ENCODE measurements at regions not wholly inside any gene's neighbourhood (a gene's known extent, or its start where the extent isn't known, plus 50 kb on each side); places are given as distances from the start of the nearest gene placed in this dataset.
"Not testable (repeated sequence)": the region's sequence is repeated elsewhere in the genome, so short reads cannot be mapped to it uniquely, and the experiment has no call there.

DNA sequence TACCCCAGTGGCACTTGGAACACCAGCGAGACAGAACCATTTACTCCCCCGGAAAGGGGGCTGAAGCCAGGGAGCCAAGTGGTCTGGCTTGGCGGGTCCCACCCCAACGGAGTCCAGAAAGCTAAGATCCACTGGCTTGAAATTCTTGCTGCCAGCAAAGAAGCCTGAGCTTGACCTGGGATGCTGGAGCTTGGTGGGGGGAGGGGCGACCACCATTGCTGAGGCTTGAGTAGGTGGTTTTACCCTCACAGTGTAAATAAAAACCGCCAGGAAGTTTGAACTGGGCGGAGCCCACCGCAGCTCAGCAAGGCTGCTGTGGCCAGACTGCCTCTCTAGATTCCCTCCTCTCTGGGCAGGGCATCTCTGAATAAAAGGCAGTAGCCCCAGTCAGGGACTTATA lies 62.8 kb downstream of the RPS24 start:
- POLR2A ChIA-PET; DNase-seq (ENCODE audit: extremely low spot score); CTCF ChIA-PET: not testable (repeated sequence)

DNA sequence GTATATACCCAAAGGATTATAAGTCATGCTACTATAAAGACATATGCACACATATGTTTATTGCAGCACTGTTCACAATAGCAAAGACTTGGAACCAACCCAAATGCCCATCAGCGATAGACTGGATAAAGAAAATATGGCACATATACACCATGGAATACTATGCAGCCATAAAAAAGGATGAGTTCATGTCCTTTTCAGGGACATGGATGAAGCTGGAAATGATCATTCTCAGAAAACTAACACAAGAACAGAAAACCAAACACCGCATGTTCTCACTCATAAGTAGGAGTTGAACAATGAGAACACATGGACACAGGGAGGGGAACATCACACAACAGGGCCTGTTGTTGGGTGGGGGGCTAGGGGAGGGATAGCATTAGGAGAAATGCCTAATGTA lies 68.9 kb downstream of the RPS24 start:
- DNase-seq (ENCODE audit: extremely low spot score); CTCF ChIA-PET; POLR2A ChIA-PET: not testable (repeated sequence)

DNA sequence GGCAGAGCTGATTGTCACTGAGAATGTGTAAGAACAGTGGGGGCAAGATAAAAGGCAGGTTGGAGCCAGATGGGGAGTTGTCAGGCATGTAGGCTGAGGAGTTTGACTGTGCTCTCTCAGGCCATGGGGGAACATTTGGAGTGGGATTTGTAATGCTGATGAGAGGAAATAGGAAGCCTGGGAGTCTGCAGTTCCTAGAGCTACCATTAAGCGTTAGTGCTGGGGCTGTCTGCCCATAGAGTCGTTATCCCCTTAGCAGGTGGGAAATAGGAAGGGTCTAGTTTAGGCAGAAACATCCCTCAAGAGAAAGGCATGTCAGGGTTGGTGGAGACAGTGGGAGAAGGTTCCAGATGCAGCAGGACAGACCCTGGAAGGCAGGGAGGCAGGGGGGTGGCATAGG lies 75.5 kb downstream of the RPS24 start:
- ChIA-PET CTCF (no interaction called here), POLR2A (no interaction called here)
- DNase-seq (ENCODE audit: extremely low spot score) = no peak
- TF ChIP-seq, protein P1, sequence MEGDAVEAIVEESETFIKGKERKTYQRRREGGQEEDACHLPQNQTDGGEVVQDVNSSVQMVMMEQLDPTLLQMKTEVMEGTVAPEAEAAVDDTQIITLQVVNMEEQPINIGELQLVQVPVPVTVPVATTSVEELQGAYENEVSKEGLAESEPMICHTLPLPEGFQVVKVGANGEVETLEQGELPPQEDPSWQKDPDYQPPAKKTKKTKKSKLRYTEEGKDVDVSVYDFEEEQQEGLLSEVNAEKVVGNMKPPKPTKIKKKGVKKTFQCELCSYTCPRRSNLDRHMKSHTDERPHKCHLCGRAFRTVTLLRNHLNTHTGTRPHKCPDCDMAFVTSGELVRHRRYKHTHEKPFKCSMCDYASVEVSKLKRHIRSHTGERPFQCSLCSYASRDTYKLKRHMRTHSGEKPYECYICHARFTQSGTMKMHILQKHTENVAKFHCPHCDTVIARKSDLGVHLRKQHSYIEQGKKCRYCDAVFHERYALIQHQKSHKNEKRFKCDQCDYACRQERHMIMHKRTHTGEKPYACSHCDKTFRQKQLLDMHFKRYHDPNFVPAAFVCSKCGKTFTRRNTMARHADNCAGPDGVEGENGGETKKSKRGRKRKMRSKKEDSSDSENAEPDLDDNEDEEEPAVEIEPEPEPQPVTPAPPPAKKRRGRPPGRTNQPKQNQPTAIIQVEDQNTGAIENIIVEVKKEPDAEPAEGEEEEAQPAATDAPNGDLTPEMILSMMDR (IDR thresholded peaks at IDR 0.05; ENCODE audit: control extremely low read depth, extremely low read depth, low read depth, missing control alignments) = no peak

DNA sequence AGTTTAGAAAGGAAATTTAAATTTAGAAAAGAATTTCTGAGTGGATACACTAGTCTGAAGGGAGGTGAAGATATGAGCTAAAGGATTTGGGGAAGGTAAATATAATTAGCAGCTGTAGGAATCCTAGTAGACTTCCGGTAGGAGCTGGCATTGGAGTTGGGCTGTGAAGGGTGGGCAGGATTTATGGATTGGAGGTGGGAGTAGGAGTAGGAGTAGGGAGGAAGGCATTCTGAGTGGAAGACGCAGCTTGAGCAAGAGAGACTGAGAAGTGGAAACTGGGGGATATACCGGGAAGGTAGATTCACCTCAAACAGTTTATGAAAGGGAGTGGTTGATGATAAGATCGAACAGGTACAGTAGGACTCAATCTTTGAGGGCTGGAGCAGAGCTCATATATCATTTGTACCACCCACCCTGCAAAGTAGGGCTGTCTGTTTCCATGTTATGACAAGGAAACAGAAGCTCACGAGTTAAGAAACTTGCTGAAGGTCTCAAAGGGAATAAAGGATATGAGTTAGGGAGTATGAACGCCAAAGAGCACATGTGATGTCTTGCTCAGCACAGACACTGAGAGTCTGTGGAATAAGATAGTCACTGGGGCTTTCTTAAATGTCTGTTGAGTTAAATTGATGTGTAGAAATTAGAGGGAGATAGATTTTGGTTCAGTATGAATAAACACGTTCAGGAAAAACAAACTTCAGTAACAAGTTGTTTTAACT lies 81.6 kb downstream of the RPS24 start:
- ChIA-PET POLR2A (no interaction called here), CTCF (no interaction called here)
- DNase-seq (ENCODE audit: extremely low spot score) = no peak
- TF ChIP-seq, protein P1 (IDR thresholded peaks at IDR 0.05; ENCODE audit: control extremely low read depth, extremely low read depth, low read depth, missing control alignments) = no peak

DNA sequence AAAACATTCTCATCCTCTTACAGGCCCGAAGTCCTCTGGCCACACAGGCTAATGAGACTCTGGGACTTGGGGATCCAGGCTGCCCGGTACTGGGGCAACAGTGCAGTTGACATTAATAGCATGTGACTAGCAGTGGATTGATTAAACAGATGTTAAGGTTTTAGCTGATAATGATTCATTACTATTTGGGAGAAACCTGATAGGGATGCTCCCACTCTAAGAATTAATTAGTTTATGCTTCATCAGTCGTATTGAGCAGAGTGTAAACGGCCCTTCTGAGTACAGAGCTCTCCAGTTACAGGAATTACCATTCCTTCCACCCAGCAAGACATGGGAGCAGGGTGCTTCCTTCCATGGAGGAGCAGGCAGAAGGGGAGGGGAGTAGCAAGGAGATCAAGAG lies 82.7 kb downstream of the RPS24 start:
- DNase-seq (ENCODE audit: extremely low spot score) = no peak
- ChIA-PET CTCF (interaction anchor here (0.9 kb wide), 1 partner anchor 542 kb away, joined by 3 read pairs; no protein-coding TSS in a partner anchor), POLR2A (no interaction called here)
- TF ChIP-seq, protein P1 (IDR thresholded peaks at IDR 0.05; ENCODE audit: control extremely low read depth, extremely low read depth, low read depth, missing control alignments) = no peak

DNA sequence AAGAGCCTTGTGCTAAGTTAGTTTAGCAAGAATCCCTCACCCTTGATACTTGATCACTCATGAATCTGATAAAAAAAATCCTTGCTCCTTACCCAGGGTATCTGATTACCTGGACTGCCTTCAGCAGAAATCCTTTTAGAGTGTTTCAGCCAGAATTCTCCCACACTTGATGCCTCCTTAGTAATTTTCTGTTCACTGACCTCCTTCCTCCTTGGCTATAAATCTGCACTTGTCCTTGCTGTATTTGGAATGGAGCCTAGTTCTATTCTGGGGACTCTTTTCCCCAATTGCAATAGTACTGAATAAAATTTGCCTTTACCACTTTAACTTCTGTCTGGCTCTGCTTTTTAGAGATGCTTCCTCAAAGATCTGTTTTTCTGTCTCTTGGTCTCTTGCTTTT lies 84.9 kb downstream of the RPS24 start:
- TF ChIP-seq, protein P1 (IDR thresholded peaks at IDR 0.05; ENCODE audit: control extremely low read depth, extremely low read depth, low read depth, missing control alignments) = no peak
- CTCF ChIA-PET = no interaction called here
- POLR2A ChIA-PET = no interaction called here
- no peak for DNase-seq (ENCODE audit: extremely low spot score)

DNA sequence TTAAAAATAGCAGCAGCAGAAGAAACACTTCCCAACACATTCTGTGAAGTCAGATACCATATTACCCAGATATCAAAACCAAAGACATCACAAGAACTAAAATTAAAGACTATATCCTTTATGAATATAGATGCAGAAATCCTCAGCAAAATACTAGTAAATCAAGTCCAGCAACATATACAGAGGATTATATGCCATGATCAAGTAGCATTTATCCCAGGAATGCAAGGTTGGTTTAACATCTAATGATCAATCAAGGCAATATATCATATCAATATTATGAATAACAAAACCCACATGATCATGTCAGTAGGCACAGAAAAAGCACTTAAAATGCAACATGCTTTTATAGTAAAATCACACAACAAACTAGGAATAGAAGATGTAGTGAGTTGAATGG lies 88.1 kb downstream of the RPS24 start:
- TF ChIP-seq, protein P1 (IDR thresholded peaks at IDR 0.05; ENCODE audit: control extremely low read depth, extremely low read depth, low read depth, missing control alignments) = no peak
- POLR2A ChIA-PET = no interaction called here
- CTCF ChIA-PET = no interaction called here
- no peak for DNase-seq (ENCODE audit: extremely low spot score)

DNA sequence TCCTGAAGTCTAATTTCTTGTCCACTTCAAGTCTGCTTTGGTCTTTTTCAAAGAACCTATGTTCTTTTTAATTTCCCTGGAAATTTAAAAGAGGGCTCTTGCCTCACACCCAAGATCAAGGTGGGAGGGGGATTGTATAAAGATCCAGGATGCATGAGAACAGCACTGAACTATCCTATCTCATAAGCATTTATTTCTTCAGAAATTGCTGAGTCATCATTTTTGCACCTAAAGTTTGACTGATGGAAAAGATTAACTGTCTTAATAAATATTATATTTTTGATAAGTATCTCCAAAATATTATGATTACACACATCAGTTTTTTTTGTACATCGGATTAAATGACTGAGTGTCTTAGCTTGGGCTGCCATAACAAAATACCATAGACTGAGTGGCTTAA lies 90.5 kb downstream of the RPS24 start:
- CTCF ChIA-PET = no interaction called here
- POLR2A ChIA-PET = no interaction called here
- TF ChIP-seq, protein P1 (IDR thresholded peaks at IDR 0.05; ENCODE audit: control extremely low read depth, extremely low read depth, low read depth, missing control alignments) = no peak
- no peak for DNase-seq (ENCODE audit: extremely low spot score)

All from GM10248 (cell line).